ENCODE measurements at regions not wholly inside any gene's neighbourhood (a gene's known extent, or its start where the extent isn't known, plus 50 kb on each side); places are given as distances from the start of the nearest gene placed in this dataset.

GRCh38 chr11:127440616-127441015 lies 440.0 kb upstream of the KIRREL3 start:
- no peak for TF ChIP-seq ATF3 (CRISPR knock-in tag; conservative IDR thresholded peaks at IDR 0.05)
- TF ChIP-seq ZBTB21 (CRISPR knock-in tag; IDR thresholded peaks at IDR 0.05; ENCODE audit: borderline replicate concordance) = no peak
- no peak for TF ChIP-seq FOXP1 (CRISPR knock-in tag; IDR thresholded peaks at IDR 0.05; ENCODE audit: borderline replicate concordance)

All from WTC11 (cell line).